CD4-positive, alpha-beta T cell (primary cell): ENCODE measurements at regions not wholly inside any gene's neighbourhood (a gene's known extent, or its start where the extent isn't known, plus 50 kb on each side); places are given as distances from the start of the nearest gene placed in this dataset.

Experiments
- ATAC-seq: fragments of 200-7000 bp; cut with Tn5 transposase; one replicate; pipeline ENCODE4 v1.10.0; 2022; ENCODE audit warnings: mild to moderate bottlenecking; ENCODE audit not compliant: poor library complexity
- CTCF ChIA-PET: fragments of 350-600 bp; sonication (Branson Sonifier 250); formaldehyde crosslinking; loops from one replicate; lab custom pipeline; 2021; ENCODE audit warnings: antibody characterized with exemption, inconsistent platforms; lab: Charles Lee
- POLR2A ChIA-PET: fragments of 350-600 bp; sonication (Branson Sonifier 250); formaldehyde crosslinking; loops from one replicate; lab custom pipeline; 2021; ENCODE audit warnings: antibody characterized with exemption, inconsistent platforms; lab: Charles Lee
- DNase-seq, 14 experiments: peaks; one replicate each; pipeline ENCODE4 v3.0.0-alpha.2; 2013 to 2020; ENCODE audit warnings: mixed read lengths in 2 of 14
- H3K27ac ChIP-seq, 2 donors: one replicate each; pipeline versions ENCODE4 v1.5.1 to v1.7.0; 2013; ENCODE audit warnings: low read length in 2 of 2, low read depth in 1 of 2, mild to moderate bottlenecking in 1 of 2
- H3K27me3 ChIP-seq, 2 experiments: 1 replicate in 1 of 2; 2 replicates in 1 of 2; pipeline versions ENCODE4 v1.6.1 to v1.7.0; 2013; ENCODE audit warnings: low read length in 2 of 2, control low read depth in 1 of 2, mild to moderate bottlenecking in 1 of 2, moderate library complexity in 1 of 2; ENCODE audit not compliant: insufficient read depth in 2 of 2, control insufficient read depth in 1 of 2
- H3K36me3 ChIP-seq: one replicate; pipeline ENCODE4 v1.6.1; 2013; ENCODE audit warnings: low read length, control low read depth; ENCODE audit not compliant: insufficient read depth
- H3K4me1 ChIP-seq: one replicate; pipeline ENCODE4 v1.6.1; 2013; ENCODE audit warnings: low read length, control low read depth; ENCODE audit not compliant: insufficient read depth
- H3K4me3 ChIP-seq: one replicate; pipeline ENCODE4 v1.5.1; 2013; ENCODE audit warnings: mild to moderate bottlenecking, low read length, moderate library complexity
- H3K9me3 ChIP-seq, 2 experiments: 1 replicate in 1 of 2; 2 replicates in 1 of 2; pipeline versions ENCODE4 v1.6.1 to v1.7.0; 2013; ENCODE audit warnings: low read length in 2 of 2, mild to moderate bottlenecking in 2 of 2, control low read depth in 1 of 2, moderate library complexity in 1 of 2; ENCODE audit not compliant: control insufficient read depth in 1 of 2, insufficient read depth in 1 of 2
- H3K27ac Mint-ChIP-seq: one replicate; pipeline ENCODE4 v1.8.0; 2020; ENCODE audit warnings: mixed read lengths
- H3K27me3 Mint-ChIP-seq: one replicate; pipeline ENCODE4 v1.8.0; 2021; ENCODE audit warnings: mixed read lengths
- H3K36me3 Mint-ChIP-seq: one replicate; pipeline ENCODE4 v1.8.0; 2021; ENCODE audit warnings: low read depth, mixed read lengths
- H3K4me1 Mint-ChIP-seq: one replicate; pipeline ENCODE4 v1.8.0; 2021; ENCODE audit warnings: low read depth, mixed read lengths
- H3K4me3 Mint-ChIP-seq: one replicate; pipeline ENCODE4 v1.8.0; 2020; ENCODE audit warnings: mild to moderate bottlenecking, mixed read lengths
- H3K9me3 Mint-ChIP-seq: one replicate; pipeline ENCODE4 v1.8.0; 2020; ENCODE audit warnings: mixed read lengths
- intact Hi-C, 2 experiments: fragments of 100-400 bp; cut with DNase I in 1 of 2; cut with micrococcal nuclease in 1 of 2; formaldehyde crosslinking; loops; one replicate each; pipeline versions ENCODE4 v1.15.1 to v1.9.0; 2023 to 2025; cut with DNase I, micrococcal nuclease
- TF ChIP-seq, protein P1 (sequence below): fragments of 200-600 bp; IDR thresholded peaks from one replicate; pipeline ENCODE4 v1.8.0; 2022; ENCODE audit warnings: antibody characterized with exemption, mild to moderate bottlenecking

- peaks cover 26% of the 10 kb centered on the region for H3K27me3 Mint-ChIP-seq
- no peak overlapping the region for H3K4me3 Mint-ChIP-seq
- H3K27ac Mint-ChIP-seq, result no peak overlapping the region
- H3K4me1 Mint-ChIP-seq, result no peaks in the 10 kb centered on the region
- Histone ChIP-seq H3K4me3 (no peak overlapping the region), H3K9me3 (no peaks in the 10 kb centered on the region), H3K4me1 (no peaks in the 10 kb centered on the region), H3K36me3 (no peaks in the 10 kb centered on the region), H3K27ac (no peak overlapping the region), H3K27me3 (no peaks in the 10 kb centered on the region)
- ATAC-seq, result no peak
- H3K36me3 Mint-ChIP-seq, result no peaks in the 10 kb centered on the region
- TF ChIP-seq, protein P1, sequence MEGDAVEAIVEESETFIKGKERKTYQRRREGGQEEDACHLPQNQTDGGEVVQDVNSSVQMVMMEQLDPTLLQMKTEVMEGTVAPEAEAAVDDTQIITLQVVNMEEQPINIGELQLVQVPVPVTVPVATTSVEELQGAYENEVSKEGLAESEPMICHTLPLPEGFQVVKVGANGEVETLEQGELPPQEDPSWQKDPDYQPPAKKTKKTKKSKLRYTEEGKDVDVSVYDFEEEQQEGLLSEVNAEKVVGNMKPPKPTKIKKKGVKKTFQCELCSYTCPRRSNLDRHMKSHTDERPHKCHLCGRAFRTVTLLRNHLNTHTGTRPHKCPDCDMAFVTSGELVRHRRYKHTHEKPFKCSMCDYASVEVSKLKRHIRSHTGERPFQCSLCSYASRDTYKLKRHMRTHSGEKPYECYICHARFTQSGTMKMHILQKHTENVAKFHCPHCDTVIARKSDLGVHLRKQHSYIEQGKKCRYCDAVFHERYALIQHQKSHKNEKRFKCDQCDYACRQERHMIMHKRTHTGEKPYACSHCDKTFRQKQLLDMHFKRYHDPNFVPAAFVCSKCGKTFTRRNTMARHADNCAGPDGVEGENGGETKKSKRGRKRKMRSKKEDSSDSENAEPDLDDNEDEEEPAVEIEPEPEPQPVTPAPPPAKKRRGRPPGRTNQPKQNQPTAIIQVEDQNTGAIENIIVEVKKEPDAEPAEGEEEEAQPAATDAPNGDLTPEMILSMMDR, result no peak
- ChIA-PET CTCF (no interaction called here), POLR2A (no interaction called here)
- intact Hi-C loops, result no loop called here
- DNase-seq, result no peak
- no peaks in the 10 kb centered on the region for H3K9me3 Mint-ChIP-seq
These were observed 135.4 kb upstream of the MAP1B start for GRCh38 chr5:71971862-71972261.

GRCh38 chr5:71972777-71973473, 134.3 kb upstream of the MAP1B start:
- Histone ChIP-seq H3K9me3 (no peaks in the 10 kb centered on the region), H3K36me3 (no peaks in the 10 kb centered on the region), H3K4me1 (no peaks in the 10 kb centered on the region), H3K27me3 (no peaks in the 10 kb centered on the region), H3K4me3 (no peak overlapping the region), H3K27ac (no peak overlapping the region)
- Mint-ChIP-seq H3K4me3 (no peak overlapping the region), H3K9me3 (no peaks in the 10 kb centered on the region), H3K27me3 (peaks cover 26% of the 10 kb centered on the region), H3K36me3 (no peaks in the 10 kb centered on the region), H3K4me1 (no peaks in the 10 kb centered on the region), H3K27ac (no peak overlapping the region)
- ChIA-PET CTCF (no interaction called here), POLR2A (no interaction called here)
- TF ChIP-seq, protein P1, result no peak
- no peak for ATAC-seq
- intact Hi-C loops, result no loop called here
- DNase-seq, result no peak

DNA sequence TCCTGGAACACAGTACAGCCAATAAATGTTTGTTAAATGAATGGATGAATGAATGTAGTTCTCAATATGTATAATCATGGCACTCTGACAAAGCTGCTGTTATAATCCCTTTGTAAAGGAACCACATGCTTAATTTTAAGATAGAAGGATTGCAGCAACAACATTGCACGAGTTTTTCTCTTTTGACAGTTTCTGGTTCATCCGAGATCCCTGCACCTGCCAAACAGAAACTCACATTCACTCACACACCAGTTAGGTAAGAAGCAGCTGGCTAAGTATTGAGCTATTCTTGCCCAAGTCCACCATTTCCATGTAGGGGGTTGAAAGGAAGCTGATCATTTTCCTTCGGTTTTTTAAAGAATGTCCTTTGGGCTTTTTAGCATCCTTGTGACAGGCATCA, 133.7 kb upstream of the MAP1B start:
- intact Hi-C loops, result no loop called here
- ChIA-PET CTCF (no interaction called here), POLR2A (no interaction called here)
- Mint-ChIP-seq H3K36me3 (no peaks in the 10 kb centered on the region), H3K4me1 (no peaks in the 10 kb centered on the region), H3K27me3 (peaks cover 26% of the 10 kb centered on the region), H3K9me3 (no peaks in the 10 kb centered on the region), H3K27ac (no peak overlapping the region), H3K4me3 (no peak overlapping the region)
- DNase-seq, result no peak
- H3K27me3 ChIP-seq, result no peaks in the 10 kb centered on the region
- H3K27ac ChIP-seq, result no peak overlapping the region
- no peak for ATAC-seq
- no peaks in the 10 kb centered on the region for H3K4me1 ChIP-seq
- no peaks in the 10 kb centered on the region for H3K9me3 ChIP-seq
- TF ChIP-seq, protein P1, result no peak
- H3K4me3 ChIP-seq, result no peak overlapping the region
- H3K36me3 ChIP-seq, result no peaks in the 10 kb centered on the region
